RWPE2 (cell line): ENCODE measurements at regions not wholly inside any gene's neighbourhood (a gene's known extent, or its start where the extent isn't known, plus 50 kb on each side); places are given as distances from the start of the nearest gene placed in this dataset.

Experiments used
- ATAC-seq: fragments of 200-7000 bp; cut with Tn5 transposase; 3 replicates; pipeline ENCODE4 v1.9.1; 2021; ENCODE audit warnings: low read depth
- DNase-seq: peaks from one replicate; pipeline ENCODE4 v3.0.0-alpha.2; 2020; ENCODE audit warnings: low spot score
- H3K27ac ChIP-seq: fragments of 450-650 bp; 2 replicates; pipeline ENCODE4 v1.5.1; 2017; ENCODE audit warnings: mild to moderate bottlenecking; ENCODE audit not compliant: poor library complexity, severe bottlenecking
- H3K27me3 ChIP-seq: fragments of 250-450 bp; sonication (Bioruptor Pico); 2 replicates; pipeline ENCODE4 v1.5.1; 2021; ENCODE audit warnings: mild to moderate bottlenecking, moderate library complexity; ENCODE audit not compliant: insufficient read depth, poor library complexity, severe bottlenecking
- H3K36me3 ChIP-seq: fragments of 250-450 bp; sonication (Bioruptor Pico); 2 replicates; pipeline ENCODE4 v1.5.1; 2020; ENCODE audit warnings: low read depth, mild to moderate bottlenecking, moderate library complexity
- H3K4me1 ChIP-seq: fragments of 250-450 bp; sonication (Bioruptor Pico); 2 replicates; pipeline ENCODE4 v1.5.1; 2021; ENCODE audit warnings: mild to moderate bottlenecking, moderate library complexity; ENCODE audit not compliant: insufficient read depth, poor library complexity, severe bottlenecking
- H3K4me3 ChIP-seq: fragments of 250-450 bp; sonication (Bioruptor Pico); 2 replicates; pipeline ENCODE4 v1.5.1; 2021; ENCODE audit warnings: mild to moderate bottlenecking, moderate library complexity; ENCODE audit not compliant: severe bottlenecking
- H3K9me3 ChIP-seq: fragments of 250-450 bp; sonication (Bioruptor Pico); 2 replicates; pipeline ENCODE4 v1.5.1; 2021; ENCODE audit warnings: mild to moderate bottlenecking, moderate library complexity; ENCODE audit not compliant: severe bottlenecking
- TF ChIP-seq, protein P1 (sequence below): fragments of 450-650 bp; IDR thresholded peaks from one replicate; pipeline ENCODE4 v1.5.1; 2017; ENCODE audit warnings: mild to moderate bottlenecking, moderate library complexity; ENCODE audit not compliant: poor library complexity, severe bottlenecking

DNA sequence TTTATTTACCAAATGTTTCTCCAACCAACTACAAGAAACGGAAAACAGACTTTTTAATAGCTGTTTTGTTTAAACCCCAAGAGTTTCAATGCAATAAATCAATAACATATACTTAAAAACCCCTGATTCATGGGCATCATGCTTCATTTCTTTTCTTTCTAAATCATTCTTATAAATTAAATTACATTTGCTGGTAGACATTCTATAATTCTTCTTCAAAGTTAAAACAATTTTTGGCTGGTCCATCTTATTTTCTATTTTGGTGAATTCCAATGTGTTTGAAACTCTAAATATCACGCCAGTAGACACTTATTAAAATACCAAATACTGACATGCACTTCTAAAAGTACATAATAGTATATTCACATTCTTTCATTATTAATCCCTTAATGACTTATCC lies 408.6 kb downstream of the LIG4 start:
- no peak for ATAC-seq
- H3K4me3 ChIP-seq = no peak overlapping the region
- H3K4me1 ChIP-seq = no peaks in the 10 kb centered on the region
- DNase-seq = no peak
- TF ChIP-seq, protein P1, sequence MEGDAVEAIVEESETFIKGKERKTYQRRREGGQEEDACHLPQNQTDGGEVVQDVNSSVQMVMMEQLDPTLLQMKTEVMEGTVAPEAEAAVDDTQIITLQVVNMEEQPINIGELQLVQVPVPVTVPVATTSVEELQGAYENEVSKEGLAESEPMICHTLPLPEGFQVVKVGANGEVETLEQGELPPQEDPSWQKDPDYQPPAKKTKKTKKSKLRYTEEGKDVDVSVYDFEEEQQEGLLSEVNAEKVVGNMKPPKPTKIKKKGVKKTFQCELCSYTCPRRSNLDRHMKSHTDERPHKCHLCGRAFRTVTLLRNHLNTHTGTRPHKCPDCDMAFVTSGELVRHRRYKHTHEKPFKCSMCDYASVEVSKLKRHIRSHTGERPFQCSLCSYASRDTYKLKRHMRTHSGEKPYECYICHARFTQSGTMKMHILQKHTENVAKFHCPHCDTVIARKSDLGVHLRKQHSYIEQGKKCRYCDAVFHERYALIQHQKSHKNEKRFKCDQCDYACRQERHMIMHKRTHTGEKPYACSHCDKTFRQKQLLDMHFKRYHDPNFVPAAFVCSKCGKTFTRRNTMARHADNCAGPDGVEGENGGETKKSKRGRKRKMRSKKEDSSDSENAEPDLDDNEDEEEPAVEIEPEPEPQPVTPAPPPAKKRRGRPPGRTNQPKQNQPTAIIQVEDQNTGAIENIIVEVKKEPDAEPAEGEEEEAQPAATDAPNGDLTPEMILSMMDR = no peak
- H3K36me3 ChIP-seq = no peaks in the 10 kb centered on the region
- H3K9me3 ChIP-seq = no peaks in the 10 kb centered on the region
- peaks cover 39% of the 10 kb centered on the region for H3K27me3 ChIP-seq
- no peak overlapping the region for H3K27ac ChIP-seq

DNA sequence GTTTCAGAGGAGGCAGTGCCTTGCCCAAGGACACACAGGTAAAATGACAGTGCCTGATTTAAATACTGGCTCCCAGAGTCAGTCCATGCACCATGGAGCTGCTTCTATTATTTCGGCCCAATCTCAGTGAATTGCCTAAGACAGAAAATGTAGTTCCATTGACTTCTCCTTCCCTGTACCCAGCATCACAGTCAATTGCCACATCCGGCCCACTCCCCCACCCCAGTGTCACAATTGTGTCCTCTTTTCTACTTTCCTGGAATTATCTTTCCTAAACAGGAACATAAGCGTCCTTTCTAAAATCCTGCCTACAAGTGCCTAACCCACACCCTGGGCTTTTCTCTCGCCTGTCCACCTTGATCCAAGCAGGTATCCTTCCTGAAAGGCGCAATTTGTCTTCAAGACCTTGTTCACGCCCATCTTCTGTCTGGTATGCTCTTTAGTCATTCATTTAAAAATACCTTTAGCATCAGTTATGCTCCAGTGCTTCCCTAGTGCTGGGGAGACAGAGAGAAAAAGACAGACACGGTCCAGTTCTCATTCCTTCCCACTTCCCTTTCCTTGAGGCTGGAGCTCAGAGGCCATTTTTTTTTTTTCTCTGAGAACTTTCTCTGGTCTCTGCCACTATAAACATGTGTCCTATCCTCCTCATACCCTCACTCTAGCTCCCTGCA lies 411.4 kb downstream of the LIG4 start:
- DNase-seq (no peak), ATAC-seq (no peak)
- H3K4me3 ChIP-seq = no peak overlapping the region
- peaks cover 53% of the 10 kb centered on the region for H3K27me3 ChIP-seq
- TF ChIP-seq, protein P1 = no peak
- H3K4me1 ChIP-seq = no peaks in the 10 kb centered on the region
- H3K9me3 ChIP-seq = no peaks in the 10 kb centered on the region
- H3K36me3 ChIP-seq = no peaks in the 10 kb centered on the region
- H3K27ac ChIP-seq = no peak overlapping the region

DNA sequence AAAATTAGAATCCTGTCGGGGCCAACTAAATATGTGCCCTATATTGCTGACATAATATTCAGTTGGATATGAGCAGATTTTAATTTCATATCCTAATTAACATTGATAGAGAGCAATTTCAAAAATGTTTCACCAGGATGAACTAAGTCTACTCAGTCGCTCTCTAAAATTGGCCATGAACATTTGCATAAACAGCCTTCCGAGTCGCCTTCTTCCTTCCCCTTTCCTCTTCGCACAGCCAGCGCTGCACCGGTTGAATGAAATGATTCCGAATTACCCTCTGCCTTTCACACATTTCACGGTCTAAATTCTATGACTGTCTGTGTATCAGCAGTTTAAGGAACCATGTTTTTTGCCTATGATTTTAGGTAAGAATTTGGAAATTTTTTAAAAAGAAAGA lies 413.7 kb downstream of the LIG4 start:
- TF ChIP-seq, protein P1 = no peak
- Histone ChIP-seq H3K36me3 (no peaks in the 10 kb centered on the region), H3K4me1 (no peaks in the 10 kb centered on the region), H3K27ac (no peak overlapping the region), H3K4me3 (no peak overlapping the region), H3K27me3 (peaks cover 51% of the 10 kb centered on the region), H3K9me3 (no peaks in the 10 kb centered on the region)
- DNase-seq (no peak), ATAC-seq (no peak)

DNA sequence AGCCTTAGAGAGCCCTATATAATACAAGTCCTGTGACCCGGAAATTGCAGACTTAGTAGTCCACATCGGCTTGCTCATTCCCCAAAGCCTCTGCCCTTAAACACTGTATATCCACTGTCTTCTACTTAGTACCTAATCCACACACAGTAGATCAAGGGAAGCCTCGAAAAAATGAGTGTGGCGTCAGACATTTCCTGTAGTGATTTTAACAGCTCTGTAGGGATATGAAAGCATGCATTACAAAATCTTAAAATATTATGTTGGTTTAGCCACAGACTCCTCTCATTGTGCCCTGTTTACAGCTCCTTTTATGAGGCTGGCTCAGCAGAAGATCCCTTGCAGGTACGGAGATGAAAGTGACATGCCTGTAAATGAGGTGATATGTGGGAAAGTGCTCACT lies 416.3 kb downstream of the LIG4 start:
- TF ChIP-seq, protein P1 = no peak
- no peak for DNase-seq
- H3K27me3 ChIP-seq = peaks cover 48% of the 10 kb centered on the region
- ATAC-seq = peak; percentile 46; the same call in 1 of the 3 replicates
- H3K4me1 ChIP-seq = no peaks in the 10 kb centered on the region
- H3K9me3 ChIP-seq = no peaks in the 10 kb centered on the region
- no peak overlapping the region for H3K27ac ChIP-seq
- H3K36me3 ChIP-seq = no peaks in the 10 kb centered on the region
- H3K4me3 ChIP-seq = no peak overlapping the region

- no peak for DNase-seq
- Histone ChIP-seq H3K9me3 (no peaks in the 10 kb centered on the region), H3K27ac (no peak overlapping the region), H3K4me3 (no peak overlapping the region), H3K27me3 (peaks cover 12% of the 10 kb centered on the region), H3K36me3 (no peaks in the 10 kb centered on the region), H3K4me1 (no peaks in the 10 kb centered on the region)
- TF ChIP-seq, protein P1 = no peak
- no peak for ATAC-seq
These were observed 424.9 kb downstream of the LIG4 start for GRCh38 chr13:107790397-107790796.
